AG10803 (cell line): ENCODE measurements at regions not wholly inside any gene's neighbourhood (a gene's known extent, or its start where the extent isn't known, plus 50 kb on each side); places are given as distances from the start of the nearest gene placed in this dataset.
"Not testable (repeated sequence)": the region's sequence is repeated elsewhere in the genome, so short reads cannot be mapped to it uniquely, and the experiment has no call there.

Source experiments
- DNase-seq: peaks from one replicate; pipeline ENCODE4 v3.0.0; 2010; ENCODE audit warnings: low read depth
- H3K4me3 ChIP-seq: 2 replicates; pipeline ENCODE4 v1.5.1; 2011; ENCODE audit warnings: mild to moderate bottlenecking, low read length, control low read depth
- TF ChIP-seq, protein P1 (sequence below): conservative IDR thresholded peaks from 2 replicates; pipeline ENCODE4 v1.5.1; 2011; ENCODE audit warnings: mild to moderate bottlenecking, low read length, control low read depth, inconsistent platforms

DNA sequence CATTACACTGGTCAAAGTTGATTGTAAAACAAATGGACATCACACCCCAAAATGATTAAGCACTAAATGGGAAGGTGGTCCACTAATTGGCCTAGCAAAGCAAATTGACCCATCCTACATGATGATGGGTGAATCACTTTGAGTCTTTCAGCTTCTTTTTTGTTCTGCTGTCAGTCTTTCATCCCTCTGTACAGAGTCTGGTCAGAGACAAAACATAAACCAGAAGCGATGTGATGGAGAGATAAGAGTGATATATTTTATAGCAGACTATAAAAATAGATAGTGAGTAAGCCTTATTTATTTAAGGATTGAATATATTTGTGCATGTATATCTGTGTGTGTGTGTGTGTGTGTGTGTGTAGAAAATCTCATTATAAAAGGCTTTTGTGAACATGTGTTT lies 618.4 kb upstream of the SOX9 start:
- DNase-seq: no peak
- TF ChIP-seq, protein P1, sequence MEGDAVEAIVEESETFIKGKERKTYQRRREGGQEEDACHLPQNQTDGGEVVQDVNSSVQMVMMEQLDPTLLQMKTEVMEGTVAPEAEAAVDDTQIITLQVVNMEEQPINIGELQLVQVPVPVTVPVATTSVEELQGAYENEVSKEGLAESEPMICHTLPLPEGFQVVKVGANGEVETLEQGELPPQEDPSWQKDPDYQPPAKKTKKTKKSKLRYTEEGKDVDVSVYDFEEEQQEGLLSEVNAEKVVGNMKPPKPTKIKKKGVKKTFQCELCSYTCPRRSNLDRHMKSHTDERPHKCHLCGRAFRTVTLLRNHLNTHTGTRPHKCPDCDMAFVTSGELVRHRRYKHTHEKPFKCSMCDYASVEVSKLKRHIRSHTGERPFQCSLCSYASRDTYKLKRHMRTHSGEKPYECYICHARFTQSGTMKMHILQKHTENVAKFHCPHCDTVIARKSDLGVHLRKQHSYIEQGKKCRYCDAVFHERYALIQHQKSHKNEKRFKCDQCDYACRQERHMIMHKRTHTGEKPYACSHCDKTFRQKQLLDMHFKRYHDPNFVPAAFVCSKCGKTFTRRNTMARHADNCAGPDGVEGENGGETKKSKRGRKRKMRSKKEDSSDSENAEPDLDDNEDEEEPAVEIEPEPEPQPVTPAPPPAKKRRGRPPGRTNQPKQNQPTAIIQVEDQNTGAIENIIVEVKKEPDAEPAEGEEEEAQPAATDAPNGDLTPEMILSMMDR: no peak
- H3K4me3 ChIP-seq: no peak overlapping the region

DNA sequence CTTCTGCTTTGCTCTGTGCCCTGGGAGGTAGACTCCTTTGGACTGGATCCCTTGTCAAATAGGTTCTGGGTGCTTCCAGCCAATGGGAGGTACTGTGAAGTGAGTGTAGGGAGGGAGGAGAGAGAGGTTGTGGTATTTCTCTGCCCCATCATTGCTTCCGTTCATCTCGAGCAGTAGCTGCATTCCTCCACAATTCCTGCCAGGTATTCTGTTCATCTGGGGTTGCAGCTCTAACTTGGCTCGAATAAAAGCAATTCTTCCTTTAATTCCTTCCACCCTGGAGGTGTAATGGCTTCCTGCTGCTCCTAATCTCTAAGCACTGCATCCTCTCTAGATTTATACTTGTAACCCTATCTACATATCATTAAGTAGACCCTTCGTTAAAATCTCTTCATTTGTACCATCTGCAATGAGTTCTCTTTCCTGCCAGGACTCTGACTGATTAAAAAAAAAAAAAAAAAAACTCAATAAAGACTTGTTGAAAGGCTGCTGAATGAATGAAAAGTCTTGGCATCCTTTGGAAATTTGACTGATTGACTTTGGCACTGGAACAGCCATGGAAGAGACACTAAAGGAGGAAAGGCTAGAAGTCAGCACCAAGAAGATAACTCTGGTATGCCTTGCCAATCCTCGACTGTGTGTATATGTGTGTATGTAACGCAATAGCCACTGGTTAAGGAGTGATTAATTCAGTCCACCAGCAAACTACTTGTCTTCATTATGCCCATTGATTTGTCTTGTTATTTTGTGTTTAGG lies 616.9 kb upstream of the SOX9 start:
- TF ChIP-seq, protein P1: no peak
- no peak overlapping the region for H3K4me3 ChIP-seq
- no peak for DNase-seq

GRCh38 chr17:71505200-71505599 lies 615.6 kb upstream of the SOX9 start:
- TF ChIP-seq, protein P1: no peak
- no peak overlapping the region for H3K4me3 ChIP-seq
- DNase-seq: peak; percentile 86

DNA sequence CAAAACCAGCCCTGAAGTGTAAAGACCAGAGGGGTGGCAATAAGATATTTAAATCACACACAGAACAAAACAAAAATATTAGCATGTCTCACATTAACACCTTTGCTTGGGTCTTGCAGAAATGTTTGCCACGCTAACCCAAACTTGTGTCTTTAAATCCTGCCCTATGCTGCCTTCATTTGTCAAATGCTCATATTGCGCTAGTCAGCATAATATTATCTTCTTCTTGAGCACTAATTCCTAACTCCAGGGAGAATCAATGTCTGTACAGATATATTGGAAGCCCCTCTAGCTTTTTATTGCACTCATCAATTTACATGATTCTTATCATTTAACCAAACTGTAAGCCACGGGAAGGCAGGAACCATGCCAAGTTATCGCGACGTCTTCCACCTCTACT lies 614.8 kb upstream of the SOX9 start:
- TF ChIP-seq, protein P1: no peak
- no peak for DNase-seq
- H3K4me3 ChIP-seq: no peak overlapping the region

DNA sequence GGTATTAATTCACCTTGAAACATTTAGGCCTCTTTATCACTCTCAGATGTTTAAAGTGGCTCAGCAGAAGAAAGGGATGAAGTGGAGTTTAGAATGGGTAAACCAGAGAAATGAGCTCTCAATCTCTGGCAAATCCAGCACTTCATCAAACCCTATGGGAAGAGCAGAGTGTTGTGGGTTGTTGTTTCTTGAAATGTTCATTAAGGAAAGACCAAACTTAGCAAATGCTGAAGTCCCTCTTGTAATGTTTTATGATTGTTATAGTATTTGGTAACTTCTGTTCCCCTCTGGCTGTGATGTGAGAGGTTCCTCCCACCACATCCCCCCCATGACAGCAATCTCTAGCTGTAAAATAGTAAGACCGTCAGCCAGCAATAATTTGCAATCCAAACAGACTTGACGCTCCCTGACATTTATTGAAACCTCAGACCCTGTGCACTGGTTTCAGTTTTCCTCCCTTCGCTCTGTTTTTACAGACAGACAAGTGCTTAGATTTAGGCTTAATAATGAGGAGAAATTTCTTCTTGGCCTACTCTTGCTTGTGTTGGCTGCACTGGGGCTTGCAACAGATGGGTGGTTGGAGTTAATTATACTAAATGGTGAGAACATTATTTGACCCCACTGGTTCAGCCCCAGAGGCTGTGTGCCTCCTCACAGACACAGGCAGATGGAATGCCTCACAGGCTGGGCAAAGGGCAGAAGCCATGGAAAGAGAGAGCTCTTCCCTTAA lies 609.4 kb upstream of the SOX9 start:
- DNase-seq: no peak
- TF ChIP-seq, protein P1: no peak
- H3K4me3 ChIP-seq: no peak overlapping the region

DNA sequence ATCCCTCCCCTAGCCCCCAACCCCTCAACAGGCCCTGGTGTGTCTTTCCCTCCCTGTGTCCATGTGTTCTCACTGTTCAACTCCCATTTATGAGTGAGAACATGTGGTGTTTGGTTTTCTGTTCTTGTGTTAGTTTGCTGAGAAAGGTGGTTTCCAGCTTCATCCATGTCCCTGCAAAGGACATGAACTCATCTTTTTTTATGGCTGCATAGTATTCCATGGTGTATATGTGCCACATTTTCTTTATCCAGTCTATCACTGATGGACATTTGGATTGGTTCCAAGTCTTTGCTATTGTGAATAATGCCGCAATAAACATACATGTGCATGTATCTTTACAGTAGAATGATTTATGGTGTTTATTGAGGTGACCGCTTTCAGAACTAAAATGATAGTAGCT lies 607.1 kb upstream of the SOX9 start:
- not testable (repeated sequence) for H3K4me3 ChIP-seq

GRCh38 chr17:71516149-71516548 lies 604.7 kb upstream of the SOX9 start:
- no peak for DNase-seq
- H3K4me3 ChIP-seq: no peak overlapping the region
- TF ChIP-seq, protein P1: no peak

More for the DNA sequence above, 607.1 kb upstream of the SOX9 start:
- DNase-seq: not testable (repeated sequence)
